ENCODE measurements at regions not wholly inside any gene's neighbourhood (a gene's known extent, or its start where the extent isn't known, plus 50 kb on each side); places are given as distances from the start of the nearest gene placed in this dataset.

DNA sequence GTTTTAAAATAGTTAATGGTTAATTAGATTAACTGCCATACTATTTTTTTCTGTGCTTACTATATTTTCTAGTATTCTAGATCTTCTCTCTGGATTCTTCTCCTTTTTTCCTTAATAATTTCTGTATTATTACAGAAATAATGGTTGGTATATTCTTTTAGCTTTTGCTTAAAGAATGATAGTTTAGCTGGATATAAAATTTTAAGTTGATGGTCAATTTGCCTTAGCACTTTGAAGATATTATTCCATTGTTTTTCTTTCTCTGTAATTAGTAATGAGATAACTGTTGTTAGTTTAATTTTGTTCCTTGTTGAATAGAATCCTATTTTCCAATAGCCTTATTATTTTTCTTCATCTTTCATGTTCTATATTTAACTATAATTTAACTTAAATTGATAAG, 99.9 kb upstream of the NCAM1 start:
- no peak for DNase-seq (ENCODE audit: missing footprints)
- intact Hi-C loops (cut with DNase I), result loop anchor here (5.0 kb wide), 1 partner anchor 96 kb away; no protein-coding TSS in a partner anchor
- ATAC-seq, result no peak

DNA sequence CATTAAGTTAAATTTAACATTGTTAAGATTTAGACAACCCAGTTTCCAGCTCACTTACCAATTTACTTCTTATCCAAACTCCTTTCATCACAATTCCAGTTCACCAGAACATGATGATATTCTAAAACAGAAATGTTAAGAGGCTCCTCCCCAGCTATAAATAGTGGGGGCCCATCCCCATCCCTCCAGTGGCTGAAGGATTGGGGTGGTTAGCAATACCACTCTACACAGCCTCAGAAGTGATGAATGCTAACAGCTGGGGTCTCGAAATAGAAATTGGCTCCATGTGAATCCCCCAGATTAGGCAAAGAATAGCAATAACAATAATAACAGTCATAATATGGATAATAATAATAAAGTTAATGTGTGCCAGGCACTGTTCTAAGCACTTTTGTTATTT, 97.9 kb upstream of the NCAM1 start:
- intact Hi-C loops (cut with DNase I), result loop anchor here (5.0 kb wide), 1 partner anchor 94 kb away; no protein-coding TSS in a partner anchor
- DNase-seq (ENCODE audit: missing footprints), result no peak

DNA sequence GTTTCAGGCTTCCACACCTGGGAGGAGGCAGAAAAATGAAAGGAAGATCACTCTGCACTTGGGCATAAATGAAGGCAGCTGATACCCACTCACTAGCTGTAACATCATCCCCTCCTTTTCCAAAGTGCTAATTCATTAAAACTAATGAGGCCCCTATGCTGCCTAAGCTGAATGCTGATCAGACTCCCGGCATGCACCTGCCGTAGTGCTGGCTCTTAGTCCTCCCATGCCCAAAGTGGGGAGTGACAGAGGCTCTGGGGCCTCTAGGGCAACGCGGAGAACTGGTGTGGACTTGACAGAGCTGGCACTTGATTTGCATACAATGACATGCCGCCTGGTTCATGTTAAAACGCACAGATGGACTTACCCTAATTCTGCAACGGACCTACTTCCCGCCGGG, 96.5 kb upstream of the NCAM1 start:
- DNase-seq (ENCODE audit: missing footprints) (no peak), ATAC-seq (no peak)
- intact Hi-C loops (cut with DNase I), result loop anchor here (5.0 kb wide), 1 partner anchor 93 kb away; no protein-coding TSS in a partner anchor

More for the DNA sequence above, 97.9 kb upstream of the NCAM1 start:
- peak; percentile 84 for ATAC-seq

DNA sequence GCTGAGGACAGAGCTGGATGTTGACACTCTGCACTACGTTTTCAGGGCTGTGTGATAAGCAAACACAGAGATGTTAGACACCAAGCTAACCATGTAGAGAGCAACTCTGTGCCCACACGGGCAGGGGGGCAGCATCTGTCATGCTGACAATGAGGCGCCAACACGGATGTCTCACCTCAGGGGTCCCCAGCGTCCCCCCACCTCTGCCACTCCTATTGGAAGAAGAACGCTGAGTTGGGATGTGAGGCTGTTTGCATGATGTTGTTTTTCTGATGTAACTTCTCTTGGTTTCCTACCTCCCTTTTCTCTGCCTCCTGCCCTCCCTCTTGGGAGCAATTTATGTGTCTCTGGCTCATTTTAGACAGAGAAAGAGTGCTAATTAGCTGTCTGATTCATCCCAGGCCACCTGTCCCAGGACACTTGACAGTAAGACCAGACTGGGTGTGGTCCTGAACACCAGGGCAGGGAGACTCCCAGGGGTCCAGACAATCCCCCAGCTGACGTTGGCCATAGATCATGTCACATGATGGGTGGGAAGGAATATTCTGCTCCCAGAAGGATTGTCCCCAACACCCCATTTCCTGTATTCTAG, 89.2 kb upstream of the NCAM1 start:
- no peak for ATAC-seq
- intact Hi-C loops (cut with DNase I), result no loop called here
- no peak for DNase-seq (ENCODE audit: missing footprints)

DNA sequence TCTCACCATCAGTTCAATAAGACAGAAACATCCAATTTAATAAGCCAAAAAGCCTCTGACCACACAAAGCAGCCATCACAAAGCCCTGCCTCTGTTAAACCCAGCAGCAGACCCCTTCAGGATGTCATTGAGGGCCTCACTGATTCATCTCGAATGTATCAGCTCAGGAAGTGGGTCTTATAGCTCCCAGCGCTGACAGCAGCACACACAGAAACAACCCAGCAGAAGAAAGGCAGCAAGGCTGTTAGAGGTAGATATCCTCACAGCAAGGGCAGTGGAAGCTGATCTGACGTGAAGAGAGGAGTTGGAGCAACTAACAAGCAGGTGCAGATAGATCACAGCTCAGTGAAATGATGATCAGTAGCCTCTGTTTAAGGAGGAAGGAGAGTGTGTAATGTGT, 86.2 kb upstream of the NCAM1 start:
- DNase-seq (ENCODE audit: missing footprints), result no peak
- intact Hi-C loops (cut with DNase I), result no loop called here
- no peak for ATAC-seq

DNA sequence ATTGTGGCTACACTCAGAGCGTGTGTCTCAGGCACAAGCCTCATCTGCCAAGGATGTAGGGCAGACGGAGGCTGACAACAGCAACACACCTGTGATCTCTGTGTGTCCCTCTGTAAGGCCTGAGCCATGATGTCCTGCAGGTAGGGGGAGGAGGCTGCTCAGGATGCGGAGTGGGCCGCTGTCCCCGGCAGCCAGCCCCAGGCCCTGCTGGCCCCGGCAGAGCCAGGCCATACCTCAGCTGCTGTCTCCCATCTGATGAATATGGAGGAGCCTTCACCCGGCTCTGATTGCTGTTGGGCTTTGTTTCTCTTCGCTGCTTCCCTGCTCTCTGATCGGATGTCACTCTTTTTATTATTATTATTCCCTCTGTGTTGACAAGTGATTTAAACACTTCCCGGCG, 83.6 kb upstream of the NCAM1 start:
- ATAC-seq (no peak), DNase-seq (ENCODE audit: missing footprints) (no peak)
- intact Hi-C loops (cut with DNase I), result no loop called here

DNA sequence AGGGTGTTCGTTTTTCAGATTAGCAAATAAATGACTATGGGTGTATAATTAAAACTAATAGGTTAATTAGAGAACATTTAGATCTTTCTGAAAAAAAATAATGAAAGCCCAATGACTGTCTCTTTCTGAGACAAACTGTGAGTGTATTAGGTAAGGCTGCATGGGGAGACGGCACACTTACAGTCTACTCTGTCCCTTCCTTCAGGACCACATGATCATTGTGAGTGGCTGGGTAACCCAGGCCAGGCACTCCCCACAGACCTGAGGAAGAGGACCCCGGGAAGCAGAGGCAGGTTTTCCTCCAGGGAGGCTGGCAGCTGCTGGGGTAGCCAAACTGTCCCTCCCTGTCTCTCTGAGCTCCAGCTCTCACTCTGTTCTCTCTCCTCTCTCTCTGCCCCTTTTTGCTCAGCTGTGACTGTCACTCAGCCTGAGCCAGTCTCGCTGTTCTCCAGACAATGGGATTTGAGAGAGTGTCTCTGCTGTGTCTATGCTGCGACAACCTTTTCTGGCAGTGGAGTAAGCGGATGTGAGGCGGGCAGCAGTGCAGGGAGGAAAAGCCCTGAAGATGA, 83.1 kb upstream of the NCAM1 start:
- no peak for ATAC-seq
- no peak for DNase-seq (ENCODE audit: missing footprints)
- intact Hi-C loops (cut with DNase I), result no loop called here

DNA sequence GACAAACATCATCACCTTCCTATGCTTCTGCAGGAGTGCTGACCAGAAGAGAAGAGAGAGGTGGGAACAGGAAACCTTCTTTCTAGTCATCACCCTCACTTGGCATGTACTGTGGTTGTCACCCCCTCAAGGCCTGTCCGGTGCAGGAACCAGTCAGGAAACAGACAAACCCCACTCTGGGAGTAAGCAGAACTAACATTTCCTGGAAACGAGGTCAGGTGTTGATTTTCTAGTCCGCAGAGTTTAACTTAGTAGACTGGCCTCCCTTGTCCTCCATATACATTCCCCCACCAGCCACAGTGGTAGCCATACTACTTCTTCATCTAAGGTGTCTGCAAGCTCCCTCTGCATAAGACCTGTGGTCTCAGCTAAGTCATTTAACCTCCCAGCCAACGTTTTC, 80.7 kb upstream of the NCAM1 start:
- DNase-seq (ENCODE audit: missing footprints), result no peak
- intact Hi-C loops (cut with DNase I), result loop anchor here (5.0 kb wide), 1 partner anchor 82 kb away; the partner anchor contains the start of gene NCAM1
- ATAC-seq, result no peak

DNA sequence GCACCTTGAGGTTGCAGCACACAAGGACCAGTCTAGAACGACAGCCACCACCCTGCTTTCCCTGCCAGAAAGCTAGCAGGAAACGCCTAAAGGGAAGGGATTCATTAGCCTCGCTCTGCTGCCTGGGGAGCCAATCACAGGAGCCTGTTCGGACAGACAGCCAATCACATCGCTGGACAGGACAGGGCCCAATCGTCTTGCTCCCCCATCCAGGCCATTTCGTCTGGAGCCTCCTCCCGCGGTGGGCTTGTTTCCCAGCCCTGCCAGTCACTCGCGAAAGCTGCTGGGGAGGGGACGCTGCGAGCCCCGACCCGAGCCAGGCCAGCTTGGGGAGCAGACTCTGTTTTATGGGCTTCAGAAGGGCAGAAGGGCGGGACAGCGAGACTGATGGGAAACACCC, 79.8 kb upstream of the NCAM1 start:
- peak; percentile 94 for ATAC-seq
- peak; percentile 83 for DNase-seq (ENCODE audit: missing footprints)
- intact Hi-C loops (cut with DNase I), result loop anchor here (5.0 kb wide), 1 partner anchor 81 kb away; the partner anchor contains the start of gene NCAM1

DNA sequence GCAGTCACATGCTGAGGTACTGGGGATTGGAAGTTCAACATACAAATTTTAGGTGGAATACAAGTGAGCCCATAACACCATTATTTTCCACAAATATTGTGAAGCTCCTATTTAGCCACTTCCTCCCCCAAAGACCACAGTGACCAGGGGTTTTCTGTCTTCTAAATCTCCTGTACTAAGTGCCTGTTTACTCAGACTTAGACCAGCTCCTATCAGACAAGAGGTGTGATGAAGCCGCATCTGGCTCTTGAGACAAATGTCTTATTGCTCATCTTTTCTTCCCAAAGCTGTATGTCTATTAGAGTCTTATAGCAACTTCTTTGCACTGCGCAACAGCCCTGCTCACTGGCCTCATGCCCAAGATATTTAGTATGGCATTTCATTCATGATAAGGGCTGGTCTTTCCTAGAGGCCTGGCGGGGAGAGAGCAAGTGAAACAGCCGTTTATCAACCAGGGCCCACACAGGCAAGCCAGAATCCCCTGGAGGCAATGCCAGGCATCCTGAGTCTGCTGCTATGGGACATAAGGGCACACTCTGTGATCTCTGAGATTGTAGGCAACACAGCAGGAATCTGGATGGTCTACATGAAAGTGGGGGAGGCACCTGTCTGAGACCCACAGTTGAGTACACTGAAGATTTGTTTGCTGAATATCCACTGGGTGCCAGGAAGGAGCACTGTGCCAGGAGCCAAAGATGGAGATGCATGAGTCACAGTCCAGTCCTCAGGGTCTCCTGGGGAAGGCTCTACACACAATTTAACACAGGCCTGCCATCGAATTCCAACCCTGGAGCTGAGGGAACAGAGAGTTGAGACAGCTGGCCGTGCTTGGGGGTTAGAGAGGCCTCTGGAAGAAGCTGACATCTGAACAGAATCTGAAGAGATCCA, 78.5 kb upstream of the NCAM1 start:
- intact Hi-C loops (cut with DNase I), result loop anchor here (5.0 kb wide), 1 partner anchor 80 kb away; the partner anchor contains the start of gene NCAM1
- DNase-seq (ENCODE audit: missing footprints), result no peak
- ATAC-seq, result peak; percentile 70

DNA sequence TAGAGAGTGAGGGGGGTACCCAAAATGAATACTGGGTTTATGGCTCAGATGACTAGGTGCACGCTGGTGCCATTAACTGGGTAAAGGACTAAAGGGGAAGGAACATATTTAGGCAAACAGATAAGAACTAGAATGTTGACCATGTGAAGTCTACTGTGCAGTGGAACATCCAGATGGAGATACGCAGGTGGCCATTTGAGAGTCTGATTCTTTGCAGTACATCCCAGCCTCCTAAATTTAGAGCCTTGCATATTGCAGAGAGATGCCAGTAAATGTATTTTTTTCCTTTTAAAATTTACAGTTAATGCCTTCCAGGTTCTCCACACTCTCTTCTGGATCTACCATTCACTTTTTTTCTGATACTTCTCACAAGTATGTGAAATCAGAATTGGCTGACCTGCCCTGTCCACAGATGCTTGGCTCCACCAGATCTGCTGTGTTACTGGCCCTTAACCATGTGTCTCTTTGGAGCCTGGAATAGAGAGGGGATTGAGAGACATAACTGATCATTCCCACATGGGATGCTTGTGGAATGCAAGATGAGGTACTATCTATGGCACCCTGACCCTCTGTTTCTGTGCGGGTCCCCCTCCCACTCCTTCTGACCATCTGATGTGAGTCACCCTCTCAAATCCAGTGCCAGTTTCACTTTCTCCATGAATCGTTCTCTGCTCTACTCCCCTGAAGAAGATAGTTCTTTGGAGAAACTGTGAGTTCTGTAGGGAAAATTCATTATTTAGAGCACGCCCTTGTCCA, 77.0 kb upstream of the NCAM1 start:
- intact Hi-C loops (cut with DNase I), result loop anchor here (5.0 kb wide), 1 partner anchor 78 kb away; the partner anchor contains the start of gene NCAM1
- no peak for ATAC-seq
- no peak for DNase-seq (ENCODE audit: missing footprints)

DNA sequence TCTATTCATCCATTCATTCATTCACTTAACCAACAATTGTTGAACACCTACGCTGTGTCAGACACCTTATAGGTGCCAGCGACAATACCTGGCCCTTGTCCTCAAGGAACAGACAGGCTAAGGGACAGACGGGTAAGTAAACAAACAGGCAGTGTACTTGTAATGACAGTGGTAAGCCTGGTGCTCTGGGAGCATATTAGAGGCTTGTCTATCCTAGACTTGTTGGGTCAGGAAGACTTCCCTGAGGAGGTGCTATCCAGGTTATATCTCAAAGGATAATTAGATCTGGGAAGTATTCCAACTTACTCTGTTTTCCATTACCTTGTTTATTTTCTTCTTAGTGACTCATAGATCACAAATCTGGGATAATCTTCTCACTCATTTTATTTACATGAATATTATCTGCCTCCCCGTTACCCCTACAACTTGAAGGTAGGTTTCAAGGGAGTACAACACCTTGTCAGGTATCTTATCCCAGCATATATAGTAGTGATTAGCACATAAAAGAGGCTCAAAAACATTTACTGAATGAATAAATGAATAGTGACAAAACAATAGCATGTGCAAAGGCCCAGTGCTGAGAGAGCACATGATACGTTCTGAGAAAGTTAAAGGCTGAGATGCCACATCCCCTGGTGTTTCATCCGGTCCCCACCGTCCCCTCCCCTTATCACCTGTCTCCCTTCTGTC, 75.3 kb upstream of the NCAM1 start:
- DNase-seq (ENCODE audit: missing footprints) (no peak), ATAC-seq (no peak)
- intact Hi-C loops (cut with DNase I), result no loop called here

DNA sequence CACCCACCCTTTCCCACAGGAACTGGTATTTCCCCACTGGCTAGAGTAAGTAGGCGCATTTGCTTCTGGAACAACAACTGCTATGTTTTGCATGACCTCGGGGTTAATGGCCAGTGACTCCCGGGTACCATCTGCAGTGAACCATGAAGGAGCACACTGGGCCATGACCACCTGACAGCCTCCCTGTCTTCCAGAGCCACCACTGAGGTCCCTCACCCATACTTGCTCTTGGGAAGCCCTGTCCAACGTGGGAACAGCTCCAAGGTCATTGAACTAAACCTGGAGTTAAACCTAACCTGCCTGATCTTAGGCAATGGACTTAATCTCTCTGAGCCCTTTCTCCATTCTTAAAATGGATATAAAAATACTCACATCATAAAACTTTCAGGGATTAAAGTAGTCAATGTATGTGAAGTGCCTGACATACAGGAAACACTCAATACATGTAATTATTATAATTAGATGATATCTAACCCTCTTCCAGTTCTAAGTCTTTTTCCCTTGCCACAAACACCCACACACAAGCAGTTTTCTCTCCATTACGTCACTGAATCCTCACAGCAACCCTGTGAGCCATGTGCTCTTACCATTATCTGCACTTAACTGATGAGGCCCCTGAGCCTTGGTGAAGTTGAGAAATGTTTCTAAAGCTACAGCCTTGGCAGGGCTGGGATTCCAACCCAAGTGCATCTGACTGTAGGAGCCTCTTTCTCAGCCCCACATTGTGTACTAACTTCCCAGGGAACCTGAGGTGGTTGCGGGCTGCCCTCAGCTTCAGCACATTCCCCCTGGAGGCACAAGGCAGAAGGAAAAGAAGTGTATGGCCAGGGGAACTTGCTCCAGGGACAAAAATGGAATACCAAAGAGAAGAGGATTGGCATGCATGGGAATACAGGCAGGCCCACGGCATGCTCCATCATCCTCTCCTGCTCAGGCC, 74.5 kb upstream of the NCAM1 start:
- no peak for DNase-seq (ENCODE audit: missing footprints)
- ATAC-seq, result no peak
- intact Hi-C loops (cut with DNase I), result no loop called here

DNA sequence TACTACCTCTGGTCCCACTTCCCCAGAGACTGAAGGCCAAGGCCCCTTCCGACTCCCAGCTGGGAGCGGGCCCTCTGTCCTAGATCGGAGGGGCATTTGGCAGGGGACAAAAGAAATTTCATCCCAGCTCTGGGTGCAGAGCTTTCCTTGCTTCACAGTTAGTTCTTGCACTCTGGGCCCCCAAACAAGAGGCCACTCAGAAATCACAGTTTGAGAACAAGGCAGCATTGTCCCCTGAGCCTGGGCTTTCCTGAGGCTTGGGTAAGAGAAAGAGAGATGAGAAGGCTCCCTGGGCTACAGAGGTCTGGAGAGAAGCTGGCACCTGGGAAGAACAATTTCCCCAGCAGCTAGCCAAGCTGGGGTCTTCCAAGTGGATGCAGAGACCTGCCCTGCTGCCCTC, 71.8 kb upstream of the NCAM1 start:
- ATAC-seq (no peak), DNase-seq (ENCODE audit: missing footprints) (no peak)
- intact Hi-C loops (cut with DNase I), result no loop called here

DNA sequence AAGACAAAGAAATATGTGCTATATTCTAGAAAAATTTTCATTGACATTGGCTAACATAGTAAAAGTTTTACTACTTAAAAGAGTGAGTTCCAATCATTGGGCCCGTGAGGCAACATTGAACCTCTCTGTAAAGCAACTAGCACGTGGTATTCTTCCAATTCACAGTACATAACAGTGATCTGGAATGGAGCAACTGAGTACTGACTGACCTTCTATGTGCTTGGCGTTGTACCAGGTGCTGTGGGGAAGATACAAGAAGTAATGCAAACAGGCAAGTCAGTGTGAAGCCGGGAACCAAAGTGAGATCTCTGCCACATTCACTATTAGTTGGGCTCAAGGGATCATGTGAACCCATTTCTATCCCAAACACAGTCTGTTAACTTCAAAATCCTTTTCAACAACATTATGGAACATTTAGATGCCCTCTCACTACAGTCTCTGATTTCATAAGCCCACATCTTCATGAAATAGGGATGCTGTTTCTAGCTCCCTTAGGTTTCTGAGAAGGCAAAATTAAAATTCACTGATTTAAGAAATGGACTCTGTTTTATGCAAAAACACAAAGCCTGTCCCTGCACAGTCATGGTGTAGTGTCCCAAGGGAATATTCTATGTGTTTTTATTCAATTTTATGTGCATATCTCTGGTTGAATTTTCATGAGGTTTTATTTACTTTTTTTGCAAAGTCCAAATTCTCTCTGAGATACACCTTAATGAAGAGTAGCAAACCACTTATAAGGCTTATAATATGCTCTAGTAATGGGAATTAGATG, 61.8 kb upstream of the NCAM1 start:
- intact Hi-C loops (cut with DNase I), result no loop called here
- DNase-seq (ENCODE audit: missing footprints), result no peak
- no peak for ATAC-seq

DNA sequence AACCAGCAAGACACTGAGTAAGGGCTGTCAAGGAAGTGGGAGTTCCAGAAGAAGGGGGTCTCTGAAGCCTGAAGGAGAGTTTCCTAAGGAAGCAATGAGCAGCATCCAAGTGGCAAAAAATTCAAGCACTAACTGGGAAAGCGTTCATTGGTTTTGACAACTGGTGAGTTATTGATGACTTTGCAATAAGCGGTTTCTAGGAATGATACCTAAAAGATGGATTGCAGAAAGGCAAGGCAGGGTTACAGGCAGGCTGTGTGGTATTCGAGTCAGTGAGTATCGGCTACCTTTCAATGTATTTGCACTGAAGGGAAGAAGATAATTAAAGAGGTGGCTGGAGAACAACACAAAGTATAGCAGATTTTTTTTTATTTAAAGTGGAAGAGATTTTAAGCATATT, 59.3 kb upstream of the NCAM1 start:
- DNase-seq (ENCODE audit: missing footprints) (no peak), ATAC-seq (no peak)
- intact Hi-C loops (cut with DNase I), result no loop called here

Measured in Right ventricle myocardium inferior (tissue), 1 donor.